H1 (cell line): ENCODE measurements at regions not wholly inside any gene's neighbourhood (a gene's known extent, or its start where the extent isn't known, plus 50 kb on each side); places are given as distances from the start of the nearest gene placed in this dataset.

Experiments
- CTCF ChIA-PET: fragments of 300-600 bp; sonication (Branson Sonifier 250); formaldehyde crosslinking; loops from one replicate; lab custom pipeline; 2021; ENCODE audit not compliant: partially characterized antibody; lab: Charles Lee
- POLR2A ChIA-PET: fragments of 300-600 bp; sonication (Branson Sonifier 250); formaldehyde crosslinking; loops from one replicate; lab custom pipeline; 2021; ENCODE audit warnings: inconsistent platforms; ENCODE audit not compliant: partially characterized antibody; lab: Charles Lee
- DNase-seq, 2 experiments: peaks; one replicate each; pipeline versions ENCODE4 v3.0.0 to v3.0.0-alpha.2; 2010 to 2022; ENCODE audit warnings: low spot score in 2 of 2, low read depth in 1 of 2, mixed read lengths in 1 of 2
- FAIRE-seq: peaks from 2 replicates; lab custom pipeline; 2011; peaks lifted over from hg19 to GRCh38; lab: Jason Lieb, UNC
- H2AFZ ChIP-seq: 2 replicates; pipeline ENCODE4 v1.8.1; 2012; ENCODE audit warnings: low read length, inconsistent platforms
- H2AK5ac ChIP-seq: 2 replicates; pipeline ENCODE4 v1.6.1; 2013; ENCODE audit warnings: low read depth, low read length
- H2BK120ac ChIP-seq: replicated peaks from 2 replicates; pipeline ENCODE3; 2013; ENCODE audit warnings: low read depth, low read length, inconsistent platforms
- H2BK12ac ChIP-seq: 2 replicates; pipeline ENCODE4 v1.6.1; 2013; ENCODE audit warnings: low read depth, low read length
- H2BK15ac ChIP-seq: 2 replicates; pipeline ENCODE4 v1.6.1; 2013; ENCODE audit warnings: low read length
- H2BK20ac ChIP-seq: 2 replicates; pipeline ENCODE4 v1.6.1; 2013; ENCODE audit warnings: low read length
- H2BK5ac ChIP-seq: 2 replicates; pipeline ENCODE4 v1.6.1; 2013; ENCODE audit warnings: low read depth, low read length
- H3K14ac ChIP-seq: 2 replicates; pipeline ENCODE4 v1.6.1; 2013; ENCODE audit warnings: inconsistent platforms; ENCODE audit not compliant: insufficient read length
- H3K18ac ChIP-seq: 2 replicates; pipeline ENCODE4 v1.6.1; 2013; ENCODE audit warnings: low read length; ENCODE audit errors: extremely low read depth
- H3K23ac ChIP-seq: 2 replicates; pipeline ENCODE4 v1.6.1; 2013; ENCODE audit warnings: inconsistent platforms; ENCODE audit not compliant: insufficient read length
- H3K23me2 ChIP-seq: 2 replicates; pipeline ENCODE4 v1.6.1; 2013; ENCODE audit warnings: low read depth, low read length
- H3K27ac ChIP-seq: 2 replicates; pipeline ENCODE4 v1.6.1; 2011; ENCODE audit warnings: low read depth, low read length, inconsistent platforms
- H3K27me3 ChIP-seq, 4 experiments: replicated peaks in 1 of 4; 1 replicate in 1 of 4; 2 replicates in 3 of 4; pipeline versions ENCODE4 v1.6.1 to v1.8.1; 2011 to 2013; ENCODE audit warnings: low read length in 3 of 4, mild to moderate bottlenecking in 3 of 4, inconsistent platforms in 2 of 4, mixed read lengths in 2 of 4, moderate library complexity in 1 of 4; ENCODE audit not compliant: control insufficient read depth in 3 of 4, insufficient read depth in 3 of 4; ENCODE audit errors: extremely low read depth in 1 of 4
- H3K36me3 ChIP-seq, 4 experiments: 2 replicates each; pipeline versions ENCODE4 v1.6.1 to v1.8.1; 2011 to 2013; ENCODE audit warnings: mild to moderate bottlenecking in 4 of 4, low read length in 3 of 4, moderate library complexity in 2 of 4, control low read depth in 1 of 4, inconsistent platforms in 1 of 4; ENCODE audit not compliant: insufficient read depth in 4 of 4, control insufficient read depth in 2 of 4
- H3K4ac ChIP-seq: replicated peaks from 2 replicates; pipeline ENCODE3; 2013; ENCODE audit warnings: low read length, low read depth, mixed read lengths, inconsistent platforms; ENCODE audit not compliant: insufficient read length
- H3K4me1 ChIP-seq, 4 experiments: replicated peaks in 1 of 4; 1 replicate in 1 of 4; 2 replicates in 3 of 4; pipeline versions ENCODE4 v1.6.1 to v1.8.1; 2011 to 2013; ENCODE audit warnings: low read length in 3 of 4, inconsistent platforms in 2 of 4, mixed read lengths in 1 of 4; ENCODE audit not compliant: insufficient read depth in 4 of 4, control insufficient read depth in 3 of 4
- H3K4me2 ChIP-seq, 2 experiments: 2 replicates each; pipeline versions ENCODE4 v1.6.1 to v1.8.1; 2011 to 2013; ENCODE audit warnings: low read depth in 2 of 2, low read length in 2 of 2, control low read depth in 1 of 2, inconsistent platforms in 1 of 2, mild to moderate bottlenecking in 1 of 2; ENCODE audit not compliant: insufficient read depth in 1 of 2
- H3K4me3 ChIP-seq, 4 experiments: fragments of 200-600, 300-600 bp in 1 of 4; sonication (generic), shearing (Covaris generic), sonication (Bioruptor Twin) in 1 of 4; 2 replicates each; pipeline versions ENCODE4 v1.5.1 to v1.8.1; 2011 to 2016; ENCODE audit warnings: low read length in 4 of 4, low read depth in 3 of 4, control low read depth in 2 of 4, inconsistent platforms in 2 of 4, mild to moderate bottlenecking in 2 of 4, mixed read lengths in 1 of 4, moderate library complexity in 1 of 4; ENCODE audit not compliant: insufficient read depth in 2 of 4; ENCODE audit errors: extremely low read depth in 1 of 4
- H3K56ac ChIP-seq: replicated peaks from 2 replicates; pipeline ENCODE3; 2013; ENCODE audit warnings: low read depth, mild to moderate bottlenecking, mixed read lengths, low read length, inconsistent platforms; ENCODE audit not compliant: insufficient read length
- H3K79me1 ChIP-seq: 2 replicates; pipeline ENCODE4 v1.6.1; 2013; ENCODE audit warnings: low read depth, low read length, control low read depth
- H3K79me2 ChIP-seq, 2 experiments: 2 replicates each; pipeline versions ENCODE4 v1.6.1 to v1.8.1; 2012 to 2013; ENCODE audit warnings: low read length in 2 of 2, mild to moderate bottlenecking in 2 of 2, inconsistent platforms in 1 of 2; ENCODE audit not compliant: insufficient read depth in 2 of 2, control insufficient read depth in 1 of 2
- H3K9ac ChIP-seq, 4 experiments: replicated peaks in 1 of 4; 1 replicate in 1 of 4; 2 replicates in 3 of 4; pipeline versions ENCODE4 v1.6.1 to v1.8.1; 2011 to 2013; ENCODE audit warnings: low read depth in 3 of 4, low read length in 3 of 4, control low read depth in 2 of 4, mild to moderate bottlenecking in 2 of 4, moderate library complexity in 2 of 4, inconsistent platforms in 1 of 4; ENCODE audit errors: extremely low read depth in 1 of 4
- H3K9me3 ChIP-seq, 2 experiments: 2 replicates each; pipeline versions ENCODE4 v1.6.1 to v1.8.1; 2012 to 2013; ENCODE audit warnings: mild to moderate bottlenecking in 2 of 2, moderate library complexity in 2 of 2, control low read depth in 1 of 2, inconsistent platforms in 1 of 2, low read depth in 1 of 2, low read length in 1 of 2, mixed read lengths in 1 of 2; ENCODE audit not compliant: insufficient read depth in 2 of 2
- H4K20me1 ChIP-seq, 2 experiments: replicated peaks in 1 of 2; 2 replicates each; pipeline versions ENCODE3 to v1.8.1; 2011 to 2013; ENCODE audit warnings: inconsistent platforms in 2 of 2, low read length in 2 of 2, mild to moderate bottlenecking in 1 of 2; ENCODE audit not compliant: insufficient read depth in 2 of 2, control insufficient read depth in 1 of 2
- H4K5ac ChIP-seq: 2 replicates; pipeline ENCODE4 v1.6.1; 2013; ENCODE audit warnings: low read length, low read depth, mixed read lengths, inconsistent platforms; ENCODE audit not compliant: insufficient read length
- H4K8ac ChIP-seq: 2 replicates; pipeline ENCODE4 v1.8.0; 2013; ENCODE audit warnings: mild to moderate bottlenecking, moderate library complexity, low read length, inconsistent platforms; ENCODE audit not compliant: insufficient read depth; ENCODE audit errors: extremely low read depth
- H4K91ac ChIP-seq: replicated peaks from 2 replicates; pipeline ENCODE3; 2013; ENCODE audit warnings: low read length, mixed read lengths, inconsistent platforms; ENCODE audit not compliant: insufficient read length
- ASH2L ChIP-seq: fragments of 200-600, 300-600 bp; sonication (generic); IDR thresholded peaks from one replicate; pipeline ENCODE4 v1.7.1; 2017; ENCODE audit warnings: low read length
- FOSL1 ChIP-seq: IDR thresholded peaks from 2 replicates; pipeline ENCODE4 v1.6.1; 2011; ENCODE audit warnings: mild to moderate bottlenecking, low read depth, low read length, moderate library complexity; ENCODE audit not compliant: insufficient read depth
- WGBS, 2 experiments: shearing (Covaris generic) in 1 of 2; methylation state at CpG; one replicate each; pipeline versions ENCODE4 v1.1.6 to v1.1.7; 2013 to 2015; ENCODE audit warnings: low lambda C conversion rate in 2 of 2, mixed read lengths in 2 of 2, inconsistent platforms in 1 of 2, low coverage in 1 of 2, missing lambda C conversion rate in 1 of 2; ENCODE audit not compliant: insufficient replicate concordance in 2 of 2, insufficient coverage in 1 of 2, insufficient read length in 1 of 2; ENCODE audit errors: extremely low coverage in 1 of 2, missing lambda C conversion rate in 1 of 2; 5-methylcytosine and 5-hydroxymethylcytosine counted together

GRCh38 chr3:8189051-8189450 lies 312.6 kb upstream of the LMCD1 start:
- Histone ChIP-seq H2AFZ (no peak overlapping the region), H3K14ac (no peak overlapping the region), H2BK20ac (no peak overlapping the region), H4K91ac (no peak overlapping the region), H2BK15ac (no peak overlapping the region), H3K4me2 (no peak overlapping the region), H3K9ac (no peak overlapping the region), H3K79me1 (no peaks in the 10 kb centered on the region), H3K56ac (no peak overlapping the region), H2AK5ac (no peak overlapping the region), H3K27ac (no peak overlapping the region), H2BK12ac (no peak overlapping the region), H4K20me1 (no peaks in the 10 kb centered on the region), H4K8ac (no peak overlapping the region), H3K18ac (no peak overlapping the region), H3K23me2 (no peaks in the 10 kb centered on the region; the same call in 1 of the 2 replicates), H3K9me3 (no peaks in the 10 kb centered on the region), H3K4me1 (no peaks in the 10 kb centered on the region), H3K27me3 (no peaks in the 10 kb centered on the region), H4K5ac (no peak overlapping the region), H3K36me3 (no peaks in the 10 kb centered on the region), H3K23ac (no peak overlapping the region), H3K79me2 (no peaks in the 10 kb centered on the region), H2BK5ac (no peak overlapping the region), H2BK120ac (no peak overlapping the region), H3K4ac (no peak overlapping the region), H3K4me3 (no peak overlapping the region)
- ChIA-PET POLR2A (no interaction called here), CTCF (no interaction called here)
- DNase-seq (no peak), FAIRE-seq (no peak)
- 94% methylated on average over 1 of the region's 1 CpG; no CpG with 5 or more reads in 1 of the 2 experiments for WGBS, 2 experiments
- TF ChIP-seq ASH2L (no peak), FOSL1 (no peak)
